HG03025 (cell line): ENCODE measurements at regions not wholly inside any gene's neighbourhood (a gene's known extent, or its start where the extent isn't known, plus 50 kb on each side); places are given as distances from the start of the nearest gene placed in this dataset.

Experiments used
- ATAC-seq: cut with Tn5 transposase; IDR thresholded peaks from one replicate; pipeline ENCODE4 v1.9.1; 2021; ENCODE audit warnings: mild to moderate bottlenecking, moderate library complexity; ENCODE audit not compliant: unreplicated experiment, low FRiP score

DNA sequence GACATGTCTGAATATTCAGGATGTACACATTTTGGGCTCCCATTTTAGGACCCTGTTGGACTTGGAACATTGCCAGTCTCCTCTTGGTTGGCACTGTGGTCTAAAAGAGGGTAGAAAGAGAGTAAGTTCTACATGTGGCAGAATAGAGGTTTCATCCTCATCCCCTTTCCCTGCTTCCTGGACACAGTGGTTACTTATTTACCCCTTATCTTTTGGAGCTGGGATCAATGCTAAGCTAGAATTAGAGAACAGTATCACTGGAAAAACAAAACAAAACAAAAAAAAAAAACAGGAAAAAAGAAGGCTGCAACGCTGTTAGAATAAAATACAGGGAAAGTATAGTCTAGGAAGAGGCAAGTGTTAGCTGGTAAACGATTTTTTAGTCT is 790.6 kb downstream of the MAFB start:
- no peak for ATAC-seq

DNA sequence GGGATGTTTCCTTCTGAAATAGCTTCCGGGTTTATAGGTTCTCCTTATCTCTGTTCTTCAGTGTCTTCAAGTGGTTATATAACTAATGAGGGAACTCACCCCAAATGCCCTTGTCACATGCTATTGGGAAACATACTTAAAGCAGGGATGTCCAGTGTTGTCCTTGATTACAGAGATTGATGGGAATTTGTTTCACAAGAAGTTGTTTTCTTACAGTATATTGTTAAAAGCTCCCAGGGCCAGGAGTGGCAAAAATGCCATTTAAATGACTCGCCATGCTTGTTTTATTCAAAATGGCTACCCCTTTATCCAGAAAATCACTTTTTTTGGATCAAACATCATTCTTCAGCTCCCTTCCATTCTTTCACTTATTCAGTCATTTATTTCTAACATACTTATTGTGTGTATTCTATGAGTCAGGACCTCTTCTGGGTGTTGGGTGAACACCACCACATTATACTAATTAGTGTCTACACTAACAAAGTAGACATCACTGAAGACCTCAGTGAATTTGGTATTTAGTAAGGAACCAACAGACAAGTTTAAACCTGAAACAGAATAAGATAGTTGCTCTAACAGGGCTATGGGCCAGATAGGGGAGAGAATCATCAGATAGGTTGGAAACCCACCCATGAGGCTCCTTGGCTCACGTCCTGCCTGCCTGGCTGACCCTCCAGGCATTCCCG is 791.1 kb downstream of the MAFB start:
- no peak for ATAC-seq

DNA sequence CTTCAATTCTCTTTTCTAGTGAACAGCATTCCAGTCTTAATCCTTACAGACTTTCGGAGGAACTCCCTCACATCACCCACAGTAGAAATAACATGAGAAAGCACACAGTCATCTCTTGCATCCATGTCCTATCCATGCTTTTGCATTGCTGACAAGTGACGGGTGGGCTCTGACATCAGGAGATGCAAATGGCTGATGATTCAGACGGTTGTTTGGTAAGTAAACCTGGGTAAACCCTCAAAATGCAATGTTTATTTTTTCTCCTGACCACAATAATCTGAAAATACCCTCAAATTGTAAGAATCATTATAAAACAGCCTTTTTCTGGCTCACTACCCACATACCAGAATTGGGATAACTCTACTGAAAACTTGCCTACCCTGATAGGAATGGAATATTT is 792.0 kb downstream of the MAFB start:
- ATAC-seq = no peak

DNA sequence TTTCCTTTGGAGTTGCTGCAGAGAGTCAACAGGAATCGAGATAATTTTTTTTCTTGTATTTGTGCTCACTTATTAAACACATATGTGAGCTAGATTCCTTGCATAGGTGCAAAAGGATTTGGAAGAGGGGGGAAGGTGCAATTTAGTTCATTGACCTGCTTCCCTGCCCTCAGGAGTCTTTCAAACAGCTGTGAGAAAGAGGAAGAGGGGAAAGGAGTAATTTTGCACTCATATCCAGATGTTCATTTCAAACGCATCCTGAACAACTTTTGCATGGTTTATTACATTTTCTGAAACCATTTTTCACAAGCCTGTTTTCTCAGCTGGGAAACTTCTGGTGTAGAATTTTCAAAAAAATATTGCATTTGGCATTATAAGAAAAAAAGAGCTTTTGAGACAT is 795.0 kb downstream of the MAFB start:
- ATAC-seq = no peak

DNA sequence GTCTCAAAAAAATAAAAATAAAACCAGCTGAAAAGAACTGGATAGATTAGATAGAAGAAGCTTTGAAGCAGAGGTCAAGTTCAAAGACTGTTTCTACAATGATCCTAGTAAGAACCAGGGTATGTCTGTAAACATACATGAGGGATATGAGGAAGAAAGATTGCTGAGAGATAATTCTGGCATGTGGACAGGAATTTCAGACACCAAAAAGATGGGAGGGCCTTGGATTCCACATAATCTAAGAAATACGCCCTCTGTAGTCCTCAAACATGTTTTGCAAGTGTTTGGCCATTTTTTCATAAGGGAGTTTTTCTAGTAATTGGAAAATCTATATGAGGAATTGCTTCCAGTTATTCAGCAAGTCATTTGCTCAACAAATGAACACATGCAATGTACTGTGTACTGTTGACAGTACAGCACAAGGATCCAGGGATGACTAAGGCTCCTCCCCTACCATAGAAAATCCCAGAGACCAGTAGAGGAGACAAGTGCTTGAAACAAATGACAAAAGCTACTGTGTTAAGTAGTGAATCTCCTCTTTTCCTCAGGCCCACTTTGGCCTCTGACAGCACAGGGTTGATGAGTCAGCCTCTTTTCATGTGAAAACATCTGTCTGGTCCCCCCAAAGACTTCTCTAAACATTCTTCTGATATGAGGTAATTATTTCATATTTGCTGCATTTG is 795.9 kb downstream of the MAFB start:
- no peak for ATAC-seq

- no peak for ATAC-seq
Observed at GRCh38 chr20:39890697-39891096, 798.3 kb downstream of the MAFB start.

- ATAC-seq = no peak
Observed at GRCh38 chr20:39888310-39888709, 800.7 kb downstream of the MAFB start.

GRCh38 chr20:39886650-39887190 is 802.3 kb downstream of the MAFB start:
- no peak for ATAC-seq

DNA sequence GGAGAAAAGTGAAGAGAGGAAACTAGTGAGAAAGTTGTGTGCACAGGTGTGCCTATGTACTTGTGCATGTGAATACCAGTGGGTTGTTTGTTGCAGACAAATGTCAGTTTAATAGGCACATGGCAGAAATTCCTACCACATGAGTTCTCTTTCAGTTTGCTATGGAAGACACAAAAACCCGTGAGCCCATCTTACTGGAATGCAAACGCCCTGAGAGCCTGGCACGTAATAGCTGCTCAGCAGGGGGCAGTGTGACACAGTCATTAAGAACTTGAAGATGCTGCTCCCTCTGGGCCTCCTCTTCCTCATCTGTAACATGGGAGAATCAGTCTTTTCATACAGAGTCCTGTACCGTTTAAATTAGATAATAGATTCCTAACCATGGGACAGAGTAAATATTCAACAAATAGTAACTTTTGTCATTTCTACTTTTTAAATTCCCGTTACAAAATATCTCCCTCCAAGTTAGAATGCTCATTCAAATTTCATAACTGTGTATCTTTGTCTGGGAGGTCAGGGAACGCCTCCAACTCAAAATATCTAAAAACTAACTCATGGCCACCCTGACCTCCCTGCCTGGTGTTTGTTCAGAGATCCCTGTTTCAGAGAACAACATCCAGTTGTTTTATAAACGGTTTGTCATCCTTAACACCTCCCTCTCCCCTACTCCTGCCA is 802.9 kb downstream of the MAFB start:
- ATAC-seq = no peak

GRCh38 chr20:39882806-39883205 is 806.2 kb downstream of the MAFB start:
- no peak for ATAC-seq

- ATAC-seq = no peak
Observed at GRCh38 chr20:39880890-39881289, 808.1 kb downstream of the MAFB start.

- ATAC-seq = no peak
Observed at GRCh38 chr20:39879296-39879695, 809.7 kb downstream of the MAFB start.

DNA sequence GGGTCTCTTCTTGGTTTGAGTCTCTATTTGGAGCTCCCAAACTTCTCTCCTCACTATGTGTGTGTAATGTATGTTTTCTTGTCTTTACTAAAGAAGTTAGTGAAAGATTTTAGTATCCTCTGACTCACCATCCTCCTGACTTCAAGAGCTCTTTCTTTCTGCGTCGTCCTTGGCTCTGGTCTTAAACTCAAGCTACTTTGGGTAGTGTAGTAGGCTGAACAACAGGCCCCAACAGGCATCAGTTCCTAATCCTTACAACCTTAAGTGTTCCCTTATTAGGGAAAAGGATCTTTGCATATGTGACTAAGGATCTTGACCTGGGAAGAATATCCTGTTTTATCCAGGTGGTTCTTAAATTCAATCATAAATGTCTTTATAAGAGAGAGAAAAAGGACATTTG is 810.2 kb downstream of the MAFB start:
- ATAC-seq = no peak

- ATAC-seq = no peak
Observed at GRCh38 chr20:39878320-39878719, 810.7 kb downstream of the MAFB start.

DNA sequence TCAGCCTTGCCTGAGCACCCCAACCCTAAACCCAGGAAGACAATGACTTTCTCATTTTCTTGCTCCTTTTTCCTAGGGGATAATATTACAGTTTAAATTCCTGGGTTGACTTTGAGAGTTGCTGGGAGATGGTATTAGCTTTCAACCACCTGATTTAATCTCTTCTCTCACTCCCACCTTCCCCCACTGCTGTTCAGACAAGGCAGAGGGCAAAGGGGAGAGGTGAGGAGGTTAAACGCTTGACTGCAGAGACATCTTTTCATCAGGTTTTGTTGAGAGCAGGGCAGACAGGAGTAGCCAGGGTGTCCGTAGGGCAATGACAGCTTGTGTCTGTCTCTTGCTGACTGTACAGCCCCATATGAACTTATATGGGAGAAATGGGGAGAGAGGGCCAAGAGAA is 811.2 kb downstream of the MAFB start:
- no peak for ATAC-seq

DNA sequence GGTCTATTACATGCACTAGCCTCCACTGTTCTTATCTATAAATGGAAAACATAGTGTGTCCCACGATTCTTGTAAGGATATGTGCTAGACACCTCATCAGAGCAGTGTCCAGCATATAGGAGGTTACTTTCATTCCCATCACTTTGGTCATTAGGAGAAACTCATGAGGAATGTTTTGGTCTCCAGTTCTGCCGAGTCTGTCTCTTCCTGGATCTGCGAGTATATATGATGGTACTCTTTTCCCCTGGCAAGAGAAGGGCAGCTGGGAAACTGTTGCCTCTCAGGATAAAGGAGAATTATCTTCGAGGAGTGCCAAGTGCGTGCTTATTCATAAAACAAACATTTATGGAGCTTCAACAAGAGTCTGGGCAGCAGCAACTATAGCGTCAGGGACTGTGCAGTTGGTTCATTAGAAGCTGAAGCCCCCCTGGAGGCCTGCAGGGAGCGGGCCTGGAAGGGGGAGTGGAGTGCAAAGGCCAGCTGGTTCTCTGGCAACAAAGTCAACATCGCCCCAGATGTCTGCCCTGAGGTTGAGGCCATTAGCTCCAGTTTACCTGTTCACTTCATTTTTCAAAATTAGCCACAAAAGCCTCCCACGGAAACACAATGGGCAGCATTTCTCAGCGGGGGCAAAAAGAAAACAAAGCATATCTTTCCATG is 811.9 kb downstream of the MAFB start:
- no peak for ATAC-seq

GRCh38 chr20:39875492-39876110 is 813.4 kb downstream of the MAFB start:
- no peak for ATAC-seq

DNA sequence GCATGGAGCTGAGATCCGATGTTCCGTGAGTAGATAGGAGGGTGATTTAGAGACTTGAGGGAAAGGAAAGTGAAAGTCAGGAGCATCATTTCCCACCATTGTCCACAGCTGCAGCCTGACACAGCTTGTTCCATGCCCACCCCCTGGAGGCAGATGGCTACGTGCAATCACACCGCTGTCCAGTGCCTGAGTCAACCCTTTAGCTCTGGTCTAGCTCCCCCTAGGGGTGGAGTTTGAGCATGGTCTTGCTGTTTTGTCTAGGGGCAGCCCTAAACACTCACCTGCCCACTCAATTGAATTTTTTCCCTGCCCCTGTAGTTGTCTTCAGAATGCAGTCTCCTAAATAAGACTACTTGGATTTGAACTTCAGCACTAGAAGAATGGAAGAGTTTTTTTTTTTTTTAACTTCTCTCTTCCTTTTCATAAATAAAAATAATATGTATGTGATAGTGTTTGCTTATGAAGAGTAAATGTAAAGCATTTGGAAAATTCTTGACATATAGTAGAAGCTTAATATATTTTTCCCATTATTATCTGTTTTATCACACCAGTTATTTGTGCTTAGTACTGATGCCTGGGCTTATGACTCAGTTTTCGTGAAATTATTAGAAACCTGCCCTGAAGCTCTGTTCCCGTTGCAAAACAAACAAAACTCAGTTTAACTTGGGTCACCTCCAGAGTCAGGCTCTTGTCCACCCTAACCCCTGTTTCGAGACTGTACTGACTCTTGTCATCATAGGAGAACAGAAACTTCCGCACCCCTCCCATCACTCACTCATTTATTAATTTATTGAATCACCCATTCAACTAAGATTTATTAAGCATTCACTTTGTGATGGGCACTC is 814.8 kb downstream of the MAFB start:
- no peak for ATAC-seq

DNA sequence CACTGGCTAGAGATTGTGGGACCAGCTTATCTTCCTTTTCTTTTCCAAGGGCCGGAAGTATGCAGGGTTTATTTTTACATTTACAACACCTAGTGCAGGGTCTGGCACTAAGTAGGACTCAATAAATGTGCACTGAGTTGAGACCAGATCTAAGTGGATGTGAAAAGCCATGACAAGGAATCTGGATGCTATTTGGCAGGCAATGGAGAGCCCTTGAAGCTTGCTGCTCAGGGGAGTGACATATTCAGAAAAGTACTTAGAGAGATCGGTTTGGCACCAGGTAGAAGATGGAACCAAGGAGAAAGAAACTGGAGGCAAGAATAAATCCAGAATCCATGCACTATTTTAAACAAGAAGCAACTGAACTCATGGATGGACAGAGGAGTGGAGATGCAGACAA is 815.8 kb downstream of the MAFB start:
- ATAC-seq = no peak

GRCh38 chr20:39871013-39871412 is 818.0 kb downstream of the MAFB start:
- ATAC-seq = no peak
